Spleen (tissue), 11 donors: ENCODE measurements at regions not wholly inside any gene's neighbourhood (a gene's known extent, or its start where the extent isn't known, plus 50 kb on each side); places are given as distances from the start of the nearest gene placed in this dataset.

Experiments used
- DNase-seq: peaks from one replicate; pipeline ENCODE4 v3.0.0-alpha.2; 2020
- H3K27ac ChIP-seq, 8 donors: fragments of 200-600 bp; sonication (generic) in 7 of 8; 1 replicate in 4 of 8; 2 replicates in 4 of 8; pipeline versions ENCODE4 v1.5.0 to v1.8.0; 2016 to 2021; ENCODE audit warnings: inconsistent platforms in 4 of 8, mild to moderate bottlenecking in 4 of 8, moderate library complexity in 1 of 8
- H3K27me3 ChIP-seq, 7 donors: fragments of 200-600 bp; sonication (generic) in 6 of 7; replicated peaks in 1 of 7; 1 replicate in 4 of 7; 2 replicates in 3 of 7; pipeline versions ENCODE4 v1.5.0 to v1.8.0; 2016 to 2021; ENCODE audit warnings: inconsistent platforms in 3 of 7, mild to moderate bottlenecking in 1 of 7
- H3K36me3 ChIP-seq, 6 donors: fragments of 200-600 bp; sonication (generic) in 5 of 6; 1 replicate in 4 of 6; 2 replicates in 2 of 6; pipeline versions ENCODE4 v1.5.0 to v1.8.0; 2016 to 2021; ENCODE audit warnings: inconsistent platforms in 2 of 6
- H3K4me1 ChIP-seq, 6 donors: fragments of 200-600 bp; sonication (generic) in 5 of 6; 1 replicate in 3 of 6; 2 replicates in 3 of 6; pipeline versions ENCODE4 v1.5.0 to v1.8.0; 2016 to 2021; ENCODE audit warnings: inconsistent platforms in 3 of 6
- H3K4me3 ChIP-seq, 8 donors: fragments of 200-600 bp; sonication (generic) in 7 of 8; 1 replicate in 4 of 8; 2 replicates in 4 of 8; pipeline versions ENCODE4 v1.5.0 to v1.8.0; 2016 to 2021; ENCODE audit warnings: inconsistent platforms in 4 of 8, mild to moderate bottlenecking in 4 of 8, moderate library complexity in 2 of 8
- H3K9me3 ChIP-seq, 8 donors: fragments of 200-600 bp; sonication (generic) in 7 of 8; 1 replicate in 4 of 8; 2 replicates in 4 of 8; pipeline versions ENCODE4 v1.5.0 to v1.8.0; 2016 to 2021; ENCODE audit warnings: inconsistent platforms in 4 of 8
- CTCF ChIP-seq, 11 experiments: fragments of 200-600 bp in 7 of 11; fragments of 450-650 bp in 4 of 11; sonication (generic) in 4 of 11; IDR thresholded peaks in 8 of 11; conservative IDR thresholded peaks in 3 of 11; 1 replicate in 7 of 11; 2 replicates in 4 of 11; pipeline versions ENCODE4 v1.4.0 to v1.8.0; 2016 to 2021; ENCODE audit warnings: antibody characterized with exemption in 11 of 11, inconsistent platforms in 4 of 11, mild to moderate bottlenecking in 1 of 11
- POLR2A ChIP-seq, 3 donors: fragments of 450-650 bp; IDR thresholded peaks; one replicate each; pipeline ENCODE4 v1.5.1; 2017; ENCODE audit warnings: antibody characterized with exemption in 3 of 3, mild to moderate bottlenecking in 1 of 3
- POLR2AphosphoS5 ChIP-seq, 3 donors: sonication (generic); formaldehyde crosslinking; IDR thresholded peaks; one replicate each; pipeline ENCODE4 v1.5.1; 2017; ENCODE audit warnings: antibody characterized with exemption in 3 of 3
- WGBS, 5 donors: extraction: QIAGEN DNeasy Blood & Tissue Kit in 3 of 5; methylation state at CpG; one replicate each; pipeline versions ENCODE4 v1.1.5 to v1.1.7; 2013 to 2018; 5-methylcytosine and 5-hydroxymethylcytosine counted together
- intact Hi-C: fragments of 100-400 bp; cut with DNase I; formaldehyde crosslinking; loops from one replicate; pipeline ENCODE4 v1.15.0; 2023; ENCODE audit warnings: low total_unique reads
- donor health status: healthy with polysubstance abuse.
- donor health status: DM: no; HTN: no; CAD: no; lungs with moderate emphysema.
- donor health status: DM: no; HTN: no; CAD: no.
- donor health status: Bipolar disorder and iron deficiency.
- donor health status: healthy.
- donor health status: DM: no; HTN: no; CAD: no.
- donor health status: DM: yes; HTN: yes; CAD: no.

- no peak overlapping the region for H3K27ac ChIP-seq
- H3K4me1 ChIP-seq, result peaks cover 0 to 38% (median 21%) of the 10 kb centered on the region in 6 donors
- DNase-seq, result no peak
- H3K4me3 ChIP-seq, result no peak overlapping the region
- TF ChIP-seq CTCF (IDR thresholded peaks at IDR 0.05 in 8 of 11, conservative IDR thresholded peaks at IDR 0.05 in 3 of 11), result no peak
- no peak for TF ChIP-seq POLR2A (IDR thresholded peaks at IDR 0.05)
- TF ChIP-seq POLR2AphosphoS5 (IDR thresholded peaks at IDR 0.05), result no peak
- no peaks in the 10 kb centered on the region for H3K36me3 ChIP-seq
- 40 to 47% (median 45%) methylated on average over 13 of the region's 13 CpGs for WGBS, 5 donors
- no peaks in the 10 kb centered on the region for H3K9me3 ChIP-seq
- no peaks in the 10 kb centered on the region for H3K27me3 ChIP-seq
- intact Hi-C loops, result no loop called here
These were observed 447.0 kb upstream of the ID2 start for GRCh38 chr2:8234757-8235374.

- H3K9me3 ChIP-seq, result no peaks in the 10 kb centered on the region
- no peak for TF ChIP-seq POLR2AphosphoS5 (IDR thresholded peaks at IDR 0.05)
- no peak for TF ChIP-seq POLR2A (IDR thresholded peaks at IDR 0.05)
- no peak for TF ChIP-seq CTCF (IDR thresholded peaks at IDR 0.05 in 8 of 11, conservative IDR thresholded peaks at IDR 0.05 in 3 of 11)
- H3K4me1 ChIP-seq, result peaks cover 0 to 35% (median 19%) of the 10 kb centered on the region in 6 donors
- no peak for DNase-seq
- intact Hi-C loops, result no loop called here
- H3K4me3 ChIP-seq, result no peak overlapping the region
- H3K36me3 ChIP-seq, result no peaks in the 10 kb centered on the region
- no peak overlapping the region for H3K27ac ChIP-seq
- WGBS, 5 donors, result 97 to 100% (median 99%) methylated on average over 1 of the region's 1 CpG
- no peaks in the 10 kb centered on the region for H3K27me3 ChIP-seq
These were observed 446.4 kb upstream of the ID2 start for GRCh38 chr2:8235419-8235818.

GRCh38 chr2:8236391-8236790 is 445.5 kb upstream of the ID2 start:
- Histone ChIP-seq H3K27ac (no peak overlapping the region), H3K36me3 (no peaks in the 10 kb centered on the region), H3K4me1 (peaks cover 0 to 35% (median 19%) of the 10 kb centered on the region in 6 donors), H3K9me3 (no peaks in the 10 kb centered on the region), H3K4me3 (no peak overlapping the region), H3K27me3 (no peaks in the 10 kb centered on the region)
- no peak for TF ChIP-seq CTCF (IDR thresholded peaks at IDR 0.05 in 8 of 11, conservative IDR thresholded peaks at IDR 0.05 in 3 of 11)
- WGBS, 5 donors, result 93 to 96% (median 95%) methylated on average over 2 of the region's 2 CpGs
- DNase-seq, result no peak
- intact Hi-C loops, result no loop called here

GRCh38 chr2:8238521-8239230 is 443.2 kb upstream of the ID2 start:
- peaks cover 0 to 35% (median 19%) of the 10 kb centered on the region in 6 donors for H3K4me1 ChIP-seq
- H3K27ac ChIP-seq, result no peak overlapping the region
- peaks cover 0 to 5% (median 2%) of the 10 kb centered on the region in 8 donors for H3K9me3 ChIP-seq
- H3K27me3 ChIP-seq, result no peaks in the 10 kb centered on the region
- H3K4me3 ChIP-seq, result no peak overlapping the region
- H3K36me3 ChIP-seq, result no peaks in the 10 kb centered on the region
- intact Hi-C loops, result no loop called here
- no peak for DNase-seq
- 19 to 25% (median 19%) methylated on average over 8 of the region's 8 CpGs for WGBS, 5 donors
- TF ChIP-seq POLR2A (IDR thresholded peaks at IDR 0.05) (no peak), POLR2AphosphoS5 (IDR thresholded peaks at IDR 0.05) (no peak), CTCF (IDR thresholded peaks at IDR 0.05 in 8 of 11, conservative IDR thresholded peaks at IDR 0.05 in 3 of 11) (no peak)
